H9 (cell line): ENCODE measurements at regions not wholly inside any gene's neighbourhood (a gene's known extent, or its start where the extent isn't known, plus 50 kb on each side); places are given as distances from the start of the nearest gene placed in this dataset.

Experiments used
- DNase-seq: peaks from one replicate; pipeline ENCODE4 v3.0.0-alpha.2; 2017
- H2AFZ ChIP-seq: one replicate; pipeline ENCODE4 v1.6.1; 2013; ENCODE audit warnings: mild to moderate bottlenecking, low read length, control low read depth, moderate library complexity
- H2AK5ac ChIP-seq: 2 replicates; pipeline ENCODE4 v1.6.1; 2013; ENCODE audit warnings: low read length, control low read depth, mixed read lengths; ENCODE audit not compliant: insufficient read length
- H2BK120ac ChIP-seq: one replicate; pipeline ENCODE4 v1.6.1; 2013; ENCODE audit warnings: low read depth, mild to moderate bottlenecking, low read length, control low read depth, inconsistent platforms; ENCODE audit not compliant: poor library complexity, severe bottlenecking
- H2BK12ac ChIP-seq: 2 replicates; pipeline ENCODE4 v1.6.1; 2013; ENCODE audit warnings: low read length, control low read depth, mixed read lengths, low read depth; ENCODE audit not compliant: insufficient read length
- H2BK15ac ChIP-seq: 2 replicates; pipeline ENCODE4 v1.6.1; 2013; ENCODE audit warnings: low read depth, low read length, control low read depth
- H2BK20ac ChIP-seq: one replicate; pipeline ENCODE4 v1.6.1; 2013; ENCODE audit warnings: low read depth, mild to moderate bottlenecking, low read length, control low read depth, inconsistent platforms; ENCODE audit not compliant: poor library complexity, severe bottlenecking
- H2BK5ac ChIP-seq: 2 replicates; pipeline ENCODE4 v1.6.1; 2013; ENCODE audit warnings: low read length, control low read depth, mixed read lengths; ENCODE audit not compliant: insufficient read length
- H3K14ac ChIP-seq: 2 replicates; pipeline ENCODE4 v1.6.1; 2013; ENCODE audit warnings: low read length, control low read depth; ENCODE audit not compliant: insufficient read depth
- H3K18ac ChIP-seq: 2 replicates; pipeline ENCODE4 v1.6.1; 2013; ENCODE audit warnings: low read depth, mild to moderate bottlenecking, mixed read lengths, low read length, control low read depth; ENCODE audit not compliant: insufficient read length
- H3K23ac ChIP-seq: 2 replicates; pipeline ENCODE4 v1.6.1; 2013; ENCODE audit warnings: low read length, control low read depth, mixed read lengths, low read depth; ENCODE audit not compliant: insufficient read length
- H3K23me2 ChIP-seq: 2 replicates; pipeline ENCODE4 v1.6.1; 2013; ENCODE audit warnings: low read depth, mild to moderate bottlenecking, mixed read lengths, low read length, control low read depth; ENCODE audit not compliant: insufficient read length, poor library complexity, severe bottlenecking
- H3K27ac ChIP-seq: 2 replicates; pipeline ENCODE4 v1.5.1; 2013; ENCODE audit warnings: low read length, control low read depth, mixed read lengths, low read depth; ENCODE audit not compliant: insufficient read length
- H3K27me3 ChIP-seq: 2 replicates; pipeline ENCODE4 v1.6.1; 2013; ENCODE audit warnings: low read length, control low read depth, inconsistent platforms; ENCODE audit not compliant: insufficient read depth
- H3K4ac ChIP-seq: 2 replicates; pipeline ENCODE4 v1.6.1; 2013; ENCODE audit warnings: low read depth, mild to moderate bottlenecking, control low read depth, inconsistent platforms, low read length, moderate library complexity
- H3K4me1 ChIP-seq: 2 replicates; pipeline ENCODE4 v1.6.1; 2013; ENCODE audit warnings: low read length, control low read depth, inconsistent platforms; ENCODE audit not compliant: insufficient read depth
- H3K4me2 ChIP-seq: 2 replicates; pipeline ENCODE4 v1.6.1; 2013; ENCODE audit warnings: low read length, control low read depth, mixed read lengths; ENCODE audit not compliant: insufficient read length, insufficient read depth
- H3K56ac ChIP-seq: 2 replicates; pipeline ENCODE4 v1.6.1; 2013; ENCODE audit warnings: low read depth, mild to moderate bottlenecking, mixed read lengths, low read length, control low read depth; ENCODE audit not compliant: insufficient read length
- H3K79me1 ChIP-seq: 2 replicates; pipeline ENCODE4 v1.6.1; 2013; ENCODE audit warnings: low read depth, mild to moderate bottlenecking, moderate library complexity, low read length, control low read depth, inconsistent platforms; ENCODE audit not compliant: insufficient read depth, poor library complexity, severe bottlenecking
- H3K79me2 ChIP-seq: 2 replicates; pipeline ENCODE4 v1.6.1; 2013; ENCODE audit warnings: low read length, control low read depth, inconsistent platforms; ENCODE audit not compliant: insufficient read depth
- H3K9ac ChIP-seq: 2 replicates; pipeline ENCODE4 v1.6.1; 2013; ENCODE audit warnings: low read length, control low read depth, mixed read lengths; ENCODE audit not compliant: insufficient read length; ENCODE audit errors: extremely low read depth
- H3K9me3 ChIP-seq: one replicate; pipeline ENCODE4 v1.6.1; 2013; ENCODE audit warnings: low read depth, low read length, inconsistent platforms; ENCODE audit not compliant: control insufficient read depth
- H3T11ph ChIP-seq: one replicate; pipeline ENCODE4 v1.6.1; 2013; ENCODE audit warnings: mild to moderate bottlenecking, low read length, control low read depth, inconsistent platforms
- H4K20me1 ChIP-seq: one replicate; pipeline ENCODE4 v1.6.1; 2013; ENCODE audit not compliant: control insufficient read depth, insufficient read length, insufficient read depth
- H4K5ac ChIP-seq: 2 replicates; pipeline ENCODE4 v1.6.1; 2013; ENCODE audit warnings: low read depth, mild to moderate bottlenecking, mixed read lengths, low read length, control low read depth; ENCODE audit not compliant: insufficient read length
- H4K8ac ChIP-seq: replicated peaks from 2 replicates; pipeline ENCODE4 v1.6.1; 2013; ENCODE audit warnings: low read length, control low read depth, mixed read lengths, low read depth; ENCODE audit not compliant: insufficient read length
- H4K91ac ChIP-seq: 2 replicates; pipeline ENCODE4 v1.6.1; 2013; ENCODE audit warnings: low read depth, mild to moderate bottlenecking, moderate library complexity, mixed read lengths, low read length, control low read depth; ENCODE audit not compliant: insufficient read length
- H3K27ac Mint-ChIP-seq, 3 experiments: 2 replicates in 2 of 3; 3 replicates in 1 of 3; pipeline ENCODE4 v1.8.0; 2020 to 2021; ENCODE audit warnings: mixed read lengths in 3 of 3, mild to moderate bottlenecking in 1 of 3, moderate library complexity in 1 of 3
- H3K27me3 Mint-ChIP-seq: 2 replicates; pipeline ENCODE4 v1.8.0; 2021; ENCODE audit warnings: low read depth, mild to moderate bottlenecking, moderate library complexity, mixed read lengths
- H3K36me3 Mint-ChIP-seq, 3 experiments: 2 replicates in 2 of 3; 3 replicates in 1 of 3; pipeline ENCODE4 v1.8.0; 2020 to 2021; ENCODE audit warnings: low read depth in 3 of 3, mixed read lengths in 3 of 3; ENCODE audit not compliant: insufficient read depth in 1 of 3
- H3K4me1 Mint-ChIP-seq, 2 experiments: 2 replicates each; pipeline ENCODE4 v1.8.0; 2020; ENCODE audit warnings: mixed read lengths in 2 of 2
- H3K4me3 Mint-ChIP-seq, 2 experiments: 2 replicates in 1 of 2; 3 replicates in 1 of 2; pipeline ENCODE4 v1.8.0; 2020 to 2021; ENCODE audit warnings: mild to moderate bottlenecking in 2 of 2, mixed read lengths in 2 of 2, moderate library complexity in 1 of 2
- H3K9me3 Mint-ChIP-seq, 2 experiments: 2 replicates in 1 of 2; 3 replicates in 1 of 2; pipeline ENCODE4 v1.8.0; 2020; ENCODE audit warnings: mild to moderate bottlenecking in 2 of 2, mixed read lengths in 2 of 2, moderate library complexity in 1 of 2
- CTCF ChIP-seq: fragments of 200-600 bp; sonication (generic); conservative IDR thresholded peaks from 3 replicates; pipeline ENCODE4 v1.8.0; 2021; ENCODE audit warnings: antibody characterized with exemption, mild to moderate bottlenecking
- WGBS: extraction: QIAGEN DNeasy Blood & Tissue Kit; methylation state at CpG from one replicate; pipeline ENCODE4 v1.1.7; 2013; ENCODE audit warnings: missing lambda C conversion rate, low lambda C conversion rate, mixed read lengths; ENCODE audit not compliant: insufficient read length; ENCODE audit errors: extremely low coverage; 5-methylcytosine and 5-hydroxymethylcytosine counted together

DNA sequence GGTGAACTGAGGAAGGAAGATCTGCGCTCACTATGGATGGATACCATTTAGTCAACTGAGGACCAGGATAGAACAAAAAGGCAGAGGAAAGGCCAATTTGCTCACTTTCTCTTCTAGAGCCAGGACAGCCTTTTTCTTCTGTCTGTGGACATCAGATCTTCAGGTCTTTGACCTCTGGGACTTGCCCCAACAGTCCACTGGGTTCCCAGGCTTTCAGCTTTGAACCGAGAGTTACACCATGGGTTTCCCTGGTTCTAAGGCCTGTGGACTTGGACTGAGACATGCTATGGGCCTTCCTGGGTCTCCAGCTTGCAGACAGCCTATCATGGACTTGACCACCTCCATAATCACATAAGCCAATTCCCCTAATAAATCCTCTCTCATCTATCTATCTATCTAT, 232.0 kb downstream of the IPO8 start:
- Mint-ChIP-seq H3K36me3 (no peaks in the 10 kb centered on the region; a peak in 1 of 7 replicates), H3K27ac (no peak overlapping the region), H3K27me3 (no peaks in the 10 kb centered on the region), H3K4me1 (peaks cover 4 to 8% of the 10 kb centered on the region in 2 experiments; a peak in 3 of 4 replicates), H3K4me3 (no peak overlapping the region), H3K9me3 (no peaks in the 10 kb centered on the region)
- Histone ChIP-seq H2BK20ac (no peak overlapping the region), H4K8ac (no peak overlapping the region), H3K18ac (no peak overlapping the region), H4K5ac (no peak overlapping the region), H3K79me1 (no peaks in the 10 kb centered on the region), H3K4me1 (no peaks in the 10 kb centered on the region), H2BK12ac (no peak overlapping the region), H3K9me3 (no peaks in the 10 kb centered on the region), H4K91ac (no peak overlapping the region), H2BK15ac (no peak overlapping the region), H3K4me2 (no peak overlapping the region), H3K27ac (no peak overlapping the region), H3K23me2 (no peaks in the 10 kb centered on the region), H3K14ac (no peak overlapping the region), H4K20me1 (no peaks in the 10 kb centered on the region), H3T11ph (no peak overlapping the region), H2AK5ac (no peak overlapping the region), H3K27me3 (no peaks in the 10 kb centered on the region), H3K79me2 (no peaks in the 10 kb centered on the region), H3K56ac (no peak overlapping the region), H2BK120ac (no peak overlapping the region), H3K23ac (no peak overlapping the region), H3K9ac (no peak overlapping the region), H2BK5ac (no peak overlapping the region), H3K4ac (no peak overlapping the region), H2AFZ (no peak overlapping the region)
- WGBS = no CpG with 5 or more reads among the region's 2 CpGs
- no peak for TF ChIP-seq CTCF
- no peak for DNase-seq
